PC-3 (cell line): ENCODE measurements at regions not wholly inside any gene's neighbourhood (a gene's known extent, or its start where the extent isn't known, plus 50 kb on each side); places are given as distances from the start of the nearest gene placed in this dataset.
"Not testable (repeated sequence)": the region's sequence is repeated elsewhere in the genome, so short reads cannot be mapped to it uniquely, and the experiment has no call there.

Source experiments
- CTCF ChIP-seq: fragments of 300-600 bp; sonication (generic); conservative IDR thresholded peaks from 2 replicates; pipeline ENCODE4 v1.5.1; 2017; ENCODE audit warnings: antibody characterized with exemption, low read depth, mild to moderate bottlenecking, low read length
- EZH2 ChIP-seq: fragments of 300-600 bp; sonication (generic); IDR thresholded peaks from one replicate; pipeline ENCODE4 v1.6.1; 2017; ENCODE audit warnings: antibody characterized with exemption, mild to moderate bottlenecking, low read length; ENCODE audit not compliant: unreplicated experiment

- not testable (repeated sequence) for TF ChIP-seq EZH2, CTCF
These were observed 289.6 kb upstream of the SOX1 start for GRCh38 chr13:111777351-111777750.
